GM18909 (cell line): ENCODE measurements at regions not wholly inside any gene's neighbourhood (a gene's known extent, or its start where the extent isn't known, plus 50 kb on each side); places are given as distances from the start of the nearest gene placed in this dataset.

Experiments used
- ATAC-seq: cut with Tn5 transposase; IDR thresholded peaks from one replicate; pipeline ENCODE4 v1.9.1; 2021; ENCODE audit warnings: mild to moderate bottlenecking; ENCODE audit not compliant: unreplicated experiment, poor library complexity

DNA sequence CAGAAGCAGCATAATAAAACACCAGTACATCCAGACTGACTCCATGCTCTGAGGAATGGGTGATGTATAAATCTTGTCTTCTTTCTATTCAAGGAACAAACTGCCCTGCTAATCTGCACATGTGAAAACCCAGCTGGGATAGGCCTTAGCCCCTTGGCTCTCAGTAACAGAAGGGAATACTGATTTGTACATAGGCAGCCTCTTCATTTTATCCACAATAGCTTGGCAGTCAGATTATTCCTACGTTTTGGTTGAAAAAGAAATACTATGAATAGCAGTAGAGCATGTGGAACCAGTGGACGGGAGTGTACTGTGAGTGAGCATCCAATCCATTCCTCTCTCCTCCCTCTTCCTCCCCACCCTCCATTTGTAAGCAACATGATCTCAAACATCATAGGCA lies 113.5 kb upstream of the ARHGAP5 start:
- ATAC-seq: no peak

GRCh38 chr14:31964490-31964889 lies 112.6 kb upstream of the ARHGAP5 start:
- ATAC-seq: no peak

DNA sequence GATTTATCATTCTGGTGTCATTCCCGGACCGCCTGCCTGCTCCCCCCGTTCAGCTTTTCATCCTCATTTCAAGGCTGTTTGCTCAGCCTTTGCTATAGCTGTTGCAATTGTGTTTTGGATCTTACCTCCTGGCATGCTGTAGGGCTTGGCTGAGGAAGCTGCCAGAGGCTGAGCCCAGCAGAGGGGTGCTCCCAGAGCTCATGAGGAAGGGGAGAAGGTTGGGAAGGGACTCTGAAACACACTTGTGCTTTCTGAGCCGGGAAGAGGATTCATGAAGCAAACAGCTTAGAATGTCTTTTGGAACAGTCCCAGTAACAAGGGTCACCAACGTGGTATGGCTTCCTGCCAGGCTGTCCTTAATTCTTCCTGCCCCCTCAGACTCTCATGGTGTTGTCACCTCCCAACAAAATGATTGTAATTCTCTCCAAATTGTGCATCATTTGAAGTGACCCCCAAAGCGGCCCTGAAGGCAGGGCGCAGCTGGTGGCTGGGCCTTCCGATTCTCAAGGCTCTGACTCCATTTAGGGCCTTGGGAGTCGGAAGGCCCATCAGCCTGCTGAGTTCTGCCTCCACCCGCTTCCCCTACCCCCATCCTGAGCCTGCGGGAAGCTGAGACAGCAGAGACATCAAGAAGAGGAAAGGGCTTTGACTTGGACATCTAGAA lies 111.9 kb upstream of the ARHGAP5 start:
- no peak for ATAC-seq

DNA sequence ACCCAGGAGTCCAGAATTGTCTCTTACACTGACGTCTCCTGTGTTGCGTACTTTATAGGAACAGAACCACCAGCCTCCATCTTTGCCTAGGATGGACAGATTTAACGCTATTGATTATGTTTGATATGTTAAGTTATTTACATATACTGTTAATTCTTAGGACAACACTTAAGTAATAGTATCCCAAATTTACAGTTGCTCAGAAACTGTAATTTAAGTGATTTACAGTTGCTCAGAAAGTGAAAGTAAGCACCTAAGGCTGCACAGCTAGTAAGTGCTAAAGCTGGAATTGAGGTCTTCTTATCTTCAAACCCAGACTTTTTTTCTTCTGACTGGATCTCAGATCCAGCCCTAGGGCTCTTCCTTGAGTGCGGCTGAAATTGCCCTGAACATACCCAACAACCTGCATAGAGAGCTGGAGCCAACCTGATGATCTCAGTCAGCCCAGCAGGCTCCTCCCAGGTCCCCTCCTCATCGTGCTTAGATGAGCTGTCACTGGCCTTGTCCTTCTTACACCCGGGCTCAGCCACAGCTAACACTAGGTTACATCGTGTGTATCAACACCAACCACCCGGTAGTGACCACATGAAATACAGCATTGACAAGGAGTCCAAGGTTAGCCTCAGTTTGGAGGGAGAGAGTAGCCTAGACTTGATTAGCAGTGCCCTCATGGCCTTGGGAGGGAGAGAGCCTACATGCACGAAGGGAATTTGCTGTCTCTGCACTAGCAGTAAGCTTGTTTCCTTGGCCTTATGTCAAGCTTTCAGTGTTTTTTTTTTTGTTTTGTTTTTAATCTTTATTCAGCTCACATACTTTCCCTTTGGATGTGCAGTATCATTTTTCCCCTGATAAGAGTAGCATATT lies 111.1 kb upstream of the ARHGAP5 start:
- ATAC-seq: no peak

DNA sequence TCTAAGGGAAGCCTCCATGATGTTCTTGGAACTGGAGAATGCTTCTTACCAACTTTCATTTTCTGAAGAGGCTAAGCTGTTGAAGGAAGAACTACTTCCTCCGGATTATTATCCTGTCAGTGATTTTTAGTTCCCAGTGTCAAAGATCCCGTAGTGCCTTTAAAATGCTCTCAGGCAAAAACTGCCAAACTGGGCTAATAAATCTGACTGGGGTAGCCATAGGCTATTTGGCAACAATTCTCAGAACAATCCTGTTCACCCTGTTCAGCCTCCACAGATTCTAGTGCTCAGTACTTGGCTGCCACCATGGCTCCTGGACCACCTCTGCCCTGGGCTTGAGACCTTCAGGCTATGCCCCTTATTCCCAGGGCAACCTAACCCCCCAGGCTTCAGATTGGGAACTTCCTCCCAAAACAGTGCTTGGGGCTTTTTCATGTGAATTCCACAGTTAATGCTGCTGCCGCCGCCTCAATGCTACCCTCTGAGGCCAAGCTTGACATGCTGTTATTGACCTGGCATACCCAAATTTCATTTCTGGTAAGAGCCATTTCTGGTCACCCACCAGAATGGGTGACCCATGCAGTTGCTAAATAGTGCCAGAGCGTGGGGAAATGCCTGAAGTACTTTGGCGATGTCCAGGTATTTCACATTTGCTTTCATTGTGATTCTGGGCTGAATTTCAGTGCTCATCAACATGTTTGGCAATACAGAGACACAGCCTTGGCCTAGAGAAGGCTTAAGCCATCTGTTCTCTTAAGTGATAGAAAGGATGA lies 110.0 kb upstream of the ARHGAP5 start:
- ATAC-seq: no peak

DNA sequence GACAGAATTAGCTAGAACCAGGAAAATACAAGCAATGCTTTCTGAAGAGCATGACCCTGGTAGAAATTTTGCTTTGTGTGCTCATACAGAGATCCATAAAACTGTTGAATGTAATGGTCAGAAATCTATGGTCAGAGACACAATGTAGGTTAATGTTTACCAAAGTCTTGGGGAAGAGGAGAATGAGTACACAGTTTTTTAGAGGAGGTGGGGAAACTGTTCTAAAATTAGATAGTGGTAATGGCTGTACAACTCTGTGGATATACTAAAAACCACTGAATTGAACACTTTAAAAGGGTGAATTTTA lies 109.5 kb upstream of the ARHGAP5 start:
- no peak for ATAC-seq

- peak; percentile 73 for ATAC-seq
Measured at GRCh38 chr14:31968107-31968810, 108.8 kb upstream of the ARHGAP5 start.

DNA sequence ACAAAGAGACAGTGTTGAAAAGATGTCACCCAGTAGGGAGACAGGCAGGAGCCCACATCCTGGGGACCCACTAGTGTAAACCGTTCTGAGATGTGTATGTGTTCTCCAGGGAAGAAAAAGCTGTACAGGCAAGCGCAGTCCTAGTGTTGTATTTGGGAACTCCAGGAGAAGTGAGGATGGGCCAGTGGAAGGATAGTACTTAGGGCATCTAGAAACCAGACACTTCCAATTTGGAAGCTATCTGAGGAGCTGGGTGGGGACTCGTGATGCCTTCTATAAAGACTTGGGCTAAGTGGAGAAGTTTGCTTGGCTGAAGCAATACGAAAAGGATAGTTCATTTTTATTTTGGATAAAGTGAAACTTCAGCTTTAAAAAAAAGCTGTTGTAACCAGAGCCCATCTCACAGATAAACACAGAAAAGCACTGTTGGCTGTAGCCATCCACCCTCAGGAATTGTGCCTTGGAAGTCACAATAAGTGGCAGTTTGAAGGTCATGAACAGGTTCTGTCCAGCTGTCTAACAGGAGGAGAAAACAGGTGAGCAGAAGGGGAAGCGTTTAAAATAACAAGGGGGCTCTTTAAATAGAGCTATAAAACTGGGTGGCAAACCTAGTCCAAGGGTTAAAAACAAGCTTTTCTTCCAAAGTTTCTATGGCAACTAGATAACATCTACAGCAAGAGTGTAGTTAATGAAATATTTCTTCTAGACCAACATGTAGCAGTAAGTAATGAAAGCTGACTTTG lies 108.0 kb upstream of the ARHGAP5 start:
- no peak for ATAC-seq

DNA sequence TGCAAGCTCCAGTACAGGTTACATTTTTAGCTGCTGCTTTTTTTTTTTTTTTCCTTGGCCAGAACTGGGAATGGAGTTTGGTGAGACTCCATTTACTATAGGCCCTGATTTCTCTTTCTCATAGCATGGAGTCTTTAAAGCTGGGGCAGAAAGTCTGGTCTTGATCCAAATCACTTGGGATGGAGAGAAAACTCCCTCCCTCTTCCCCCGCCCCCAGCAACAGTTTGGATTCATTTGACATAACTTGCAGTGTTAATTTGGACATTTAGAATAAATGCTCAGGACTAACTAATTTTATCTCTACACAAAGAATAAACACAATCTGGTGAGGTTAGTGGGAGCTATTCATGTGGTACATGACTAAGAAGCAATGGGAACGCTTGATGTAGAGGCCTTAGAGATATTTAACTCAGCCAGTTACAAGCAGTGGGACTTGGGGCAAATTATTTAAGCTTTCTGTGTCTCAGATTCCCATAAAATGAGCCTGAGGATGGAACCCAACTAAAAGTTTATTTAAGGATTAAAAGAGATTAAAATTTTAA lies 107.3 kb upstream of the ARHGAP5 start:
- no peak for ATAC-seq

DNA sequence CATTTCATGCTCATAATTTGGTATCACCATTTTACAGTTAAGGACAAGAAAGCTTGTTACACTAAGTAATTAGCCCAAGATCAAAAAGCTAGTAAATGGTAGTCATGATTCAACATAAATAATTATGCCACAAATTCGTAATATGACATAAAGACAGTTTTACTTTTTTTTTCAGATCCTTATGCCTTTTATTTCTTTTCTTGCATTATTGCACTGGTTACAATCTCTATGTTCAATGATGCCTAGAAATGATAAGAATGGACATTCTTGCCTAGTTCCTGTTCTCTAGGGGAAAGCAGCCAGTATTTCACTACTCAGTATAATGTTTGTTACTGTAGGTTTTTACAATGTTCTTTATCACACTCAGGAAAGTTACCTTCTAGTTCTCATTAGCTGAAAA lies 106.4 kb upstream of the ARHGAP5 start:
- ATAC-seq: no peak

DNA sequence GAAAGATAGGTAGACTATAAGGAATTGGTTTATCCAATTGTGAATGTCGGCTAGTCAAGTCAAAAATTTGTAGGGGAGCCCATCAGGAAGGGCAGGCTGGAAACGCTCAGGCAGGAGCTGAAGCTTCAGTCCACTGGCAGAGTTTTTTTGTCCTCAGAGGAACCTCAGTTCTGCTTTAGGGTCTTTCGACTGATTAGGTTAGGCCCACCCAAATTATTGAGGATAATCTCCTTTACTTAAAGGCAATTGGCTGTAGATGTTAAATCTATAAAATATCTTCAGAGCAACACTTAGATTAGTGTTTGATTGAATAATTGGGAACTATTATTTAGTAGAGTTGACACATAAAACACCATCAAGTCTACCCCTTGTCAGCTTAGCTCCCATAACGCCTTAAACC lies 105.5 kb upstream of the ARHGAP5 start:
- ATAC-seq: no peak

DNA sequence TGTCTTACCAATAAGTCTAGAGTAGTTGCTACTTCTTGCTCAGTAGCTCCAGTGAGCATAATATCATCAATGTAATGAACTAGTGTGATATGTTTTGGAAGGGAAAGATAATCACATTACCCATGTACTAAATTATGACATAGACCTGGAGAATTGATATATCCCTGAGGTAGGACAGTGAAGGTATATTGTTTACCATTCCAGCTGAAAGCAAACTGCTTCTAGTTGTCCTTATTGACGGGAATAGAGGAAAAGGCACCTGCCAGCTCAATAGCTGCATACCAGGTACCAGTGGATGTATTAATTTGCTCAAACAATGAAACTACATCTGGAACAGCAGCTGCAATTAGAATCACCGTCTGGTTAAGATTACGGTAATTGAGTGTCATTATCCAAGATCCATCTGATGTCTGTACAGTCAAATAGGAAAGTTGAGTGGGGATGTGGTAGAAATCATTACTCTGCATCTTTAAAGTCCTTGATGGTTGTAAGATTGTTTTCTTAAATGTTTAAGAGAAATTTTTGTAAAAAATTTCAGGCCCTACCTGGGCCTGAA lies 100.0 kb upstream of the ARHGAP5 start:
- ATAC-seq: no peak

DNA sequence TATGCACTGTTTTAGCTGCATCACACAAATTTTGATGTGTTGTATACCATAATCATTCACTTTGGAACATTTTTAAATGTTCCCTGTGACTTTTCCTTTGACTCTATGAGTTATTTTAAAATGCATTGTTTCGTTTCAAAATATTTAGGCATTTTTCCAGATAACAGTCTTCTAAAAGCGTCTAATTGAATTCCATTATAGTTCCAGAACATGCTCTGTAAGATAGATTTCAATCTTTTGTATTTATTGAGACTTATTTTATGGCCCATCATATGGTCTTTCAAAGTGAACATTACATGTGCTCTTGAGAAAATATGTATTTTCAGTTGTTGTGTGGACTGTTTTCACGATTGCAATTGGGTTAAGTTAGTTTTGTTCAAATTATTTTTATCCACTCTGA lies 98.7 kb upstream of the ARHGAP5 start:
- ATAC-seq: no peak

GRCh38 chr14:31982642-31983041 lies 94.5 kb upstream of the ARHGAP5 start:
- ATAC-seq: no peak

DNA sequence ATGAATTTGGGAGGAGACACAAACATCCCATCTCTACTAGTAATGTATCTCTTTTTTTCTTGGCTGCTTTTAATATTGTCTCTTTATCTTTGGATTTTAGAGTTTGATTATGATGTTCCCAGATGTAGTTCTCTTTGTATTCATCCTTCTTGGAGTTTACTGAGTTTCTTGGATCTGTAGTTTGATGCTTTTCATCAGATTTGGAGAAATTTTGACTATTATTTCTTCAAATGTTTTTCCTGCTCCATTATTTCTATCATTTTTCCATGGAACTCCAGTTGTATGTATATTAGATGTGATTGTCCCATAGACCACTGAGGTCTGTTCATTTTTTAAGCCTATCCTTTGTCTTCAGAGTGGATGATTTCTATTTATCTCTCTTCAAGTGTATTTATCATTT lies 90.7 kb upstream of the ARHGAP5 start:
- ATAC-seq: no peak

GRCh38 chr14:31987721-31988120 lies 89.4 kb upstream of the ARHGAP5 start:
- no peak for ATAC-seq

GRCh38 chr14:31988244-31988643 lies 88.9 kb upstream of the ARHGAP5 start:
- no peak for ATAC-seq

DNA sequence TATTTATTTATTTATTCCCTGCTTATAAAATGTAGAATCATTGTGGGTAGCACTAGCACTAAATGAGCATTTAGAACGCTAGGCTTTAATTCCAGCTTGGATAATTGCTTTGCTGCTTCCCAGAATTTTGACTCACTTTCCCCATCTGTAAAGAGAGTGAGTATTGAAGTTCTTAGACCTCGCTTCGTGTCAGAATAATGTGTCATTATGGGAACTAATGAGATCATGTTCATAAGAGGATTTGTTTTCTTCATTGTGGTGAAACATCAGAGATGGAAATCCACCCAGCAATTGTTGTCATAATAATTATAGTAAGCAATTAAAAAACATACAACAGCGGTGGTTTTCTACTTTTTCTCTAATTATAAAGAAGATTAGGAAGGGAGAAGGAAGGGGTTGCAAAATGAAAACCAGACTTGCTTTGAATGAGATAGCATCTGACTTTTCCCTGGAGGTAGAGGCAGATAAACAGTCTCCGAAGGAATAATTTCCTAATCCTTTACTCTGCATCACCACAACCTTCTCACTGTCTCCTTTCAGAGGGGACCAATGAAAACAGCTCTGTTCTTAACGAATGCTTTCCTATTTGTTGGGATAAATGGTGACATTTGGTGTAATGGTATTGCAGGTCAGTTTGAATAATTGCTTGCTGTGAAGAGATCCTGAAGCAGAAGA lies 86.8 kb upstream of the ARHGAP5 start:
- ATAC-seq: no peak
